HG03066 (cell line): ENCODE measurements at regions not wholly inside any gene's neighbourhood (a gene's known extent, or its start where the extent isn't known, plus 50 kb on each side); places are given as distances from the start of the nearest gene placed in this dataset.

Source experiments
- ATAC-seq: cut with Tn5 transposase; IDR thresholded peaks from one replicate; pipeline ENCODE4 v1.9.1; 2021; ENCODE audit warnings: low read depth; ENCODE audit not compliant: unreplicated experiment

DNA sequence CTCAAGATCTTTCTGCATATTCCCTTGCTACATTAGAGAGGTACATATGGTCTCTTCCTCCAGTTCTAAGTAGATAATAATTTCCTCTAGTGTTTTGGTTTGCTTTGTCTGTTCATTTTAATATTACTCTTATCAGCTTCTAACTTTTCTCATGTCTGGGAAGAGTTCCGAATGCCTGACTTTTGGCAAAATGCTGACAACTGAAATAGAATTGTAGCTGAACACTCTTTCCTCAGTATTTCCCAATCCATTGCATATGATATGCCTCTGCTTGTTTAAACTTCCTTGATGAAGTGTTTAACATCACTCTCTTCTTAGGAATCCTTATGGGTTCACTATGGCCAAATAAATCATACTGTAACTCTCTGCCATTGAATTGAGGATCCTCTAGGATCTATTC, 1510.1 kb downstream of the MRPL39 start:
- no peak for ATAC-seq

- no peak for ATAC-seq
These were observed 1510.6 kb downstream of the MRPL39 start for GRCh38 chr21:24096651-24097050.

- no peak for ATAC-seq
These were observed 1514.2 kb downstream of the MRPL39 start for GRCh38 chr21:24093032-24093431.

DNA sequence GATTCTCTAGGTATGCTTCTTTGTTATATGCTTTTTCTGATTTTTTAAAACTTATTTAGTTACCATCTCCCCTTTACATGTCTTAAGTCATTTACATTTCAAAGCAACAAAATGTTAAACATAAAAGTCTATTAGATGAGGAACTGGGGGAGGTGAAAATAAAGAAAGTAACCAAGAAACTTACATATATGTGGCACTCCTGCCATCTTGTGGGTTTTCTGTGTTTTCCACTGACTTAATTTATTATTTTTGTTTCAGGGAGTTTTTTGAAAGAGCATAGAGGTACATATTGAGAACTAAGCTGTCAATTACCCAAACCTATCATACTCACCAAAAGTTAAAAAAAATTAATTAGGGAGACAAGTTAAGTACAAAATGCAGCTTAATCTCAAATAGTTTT, 1531.1 kb downstream of the MRPL39 start:
- no peak for ATAC-seq

DNA sequence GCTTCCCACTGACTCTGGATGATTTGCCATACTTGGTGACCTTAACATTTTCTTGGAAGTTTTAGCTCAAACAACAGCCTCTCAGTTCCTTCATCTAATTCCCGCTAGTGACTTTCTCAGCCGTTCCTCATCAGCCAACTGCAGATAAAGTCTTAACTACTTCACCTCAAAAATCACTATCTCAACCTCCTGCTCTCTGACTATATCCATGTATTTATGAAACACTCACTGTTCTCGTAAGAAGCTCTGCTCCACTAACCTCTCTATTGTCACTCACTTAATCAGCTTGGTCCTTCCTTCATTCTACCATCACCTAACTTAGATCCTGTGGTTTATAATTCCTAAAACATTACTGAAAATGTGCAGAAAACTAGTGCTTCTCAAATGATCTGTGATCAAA, 1551.6 kb downstream of the MRPL39 start:
- no peak for ATAC-seq

- ATAC-seq, result no peak
These were observed 1557.0 kb downstream of the MRPL39 start for GRCh38 chr21:24050231-24050630.

GRCh38 chr21:24046829-24047443, 1560.3 kb downstream of the MRPL39 start:
- ATAC-seq, result no peak

DNA sequence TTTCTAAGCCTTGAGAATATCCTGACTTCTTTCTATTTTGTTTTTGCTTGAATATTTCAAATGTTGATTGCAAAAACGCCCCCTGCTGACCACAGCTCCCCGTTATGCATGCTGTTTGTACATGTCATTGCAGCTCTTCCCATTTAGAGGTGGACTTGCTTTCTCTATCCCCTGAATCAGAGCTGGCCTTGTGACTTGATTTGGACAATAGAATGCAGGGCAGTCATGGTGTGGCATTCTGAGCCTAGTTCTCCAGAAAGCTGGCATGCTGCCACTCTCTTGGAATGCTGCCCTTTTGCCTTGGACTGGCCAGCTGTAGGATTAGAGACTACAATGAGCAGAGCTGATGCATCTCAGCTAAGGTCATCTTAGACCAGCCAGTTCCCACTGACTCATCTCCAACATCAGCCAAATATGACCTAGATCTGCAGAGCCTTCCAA, 1561.5 kb downstream of the MRPL39 start:
- ATAC-seq, result no peak

GRCh38 chr21:24045373-24045772, 1561.9 kb downstream of the MRPL39 start:
- no peak for ATAC-seq

DNA sequence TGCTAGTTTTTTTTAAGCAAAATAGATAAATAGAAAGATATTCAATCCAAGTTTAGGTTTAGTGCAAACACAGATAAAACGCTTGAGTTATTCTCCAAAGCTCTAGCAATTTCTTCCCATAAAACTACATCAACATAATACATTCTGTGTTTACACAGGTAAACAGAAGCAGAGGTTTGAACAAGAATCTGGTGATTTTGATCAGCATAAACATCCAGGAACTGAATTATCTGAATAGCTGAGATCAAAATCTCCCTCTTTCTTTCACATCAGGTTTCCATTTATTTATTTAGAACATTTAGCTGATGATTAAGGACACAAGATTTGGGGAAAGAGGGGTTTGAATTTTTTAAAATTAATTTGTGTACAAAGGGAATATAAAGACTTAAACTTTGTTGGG, 1564.6 kb downstream of the MRPL39 start:
- ATAC-seq, result no peak

DNA sequence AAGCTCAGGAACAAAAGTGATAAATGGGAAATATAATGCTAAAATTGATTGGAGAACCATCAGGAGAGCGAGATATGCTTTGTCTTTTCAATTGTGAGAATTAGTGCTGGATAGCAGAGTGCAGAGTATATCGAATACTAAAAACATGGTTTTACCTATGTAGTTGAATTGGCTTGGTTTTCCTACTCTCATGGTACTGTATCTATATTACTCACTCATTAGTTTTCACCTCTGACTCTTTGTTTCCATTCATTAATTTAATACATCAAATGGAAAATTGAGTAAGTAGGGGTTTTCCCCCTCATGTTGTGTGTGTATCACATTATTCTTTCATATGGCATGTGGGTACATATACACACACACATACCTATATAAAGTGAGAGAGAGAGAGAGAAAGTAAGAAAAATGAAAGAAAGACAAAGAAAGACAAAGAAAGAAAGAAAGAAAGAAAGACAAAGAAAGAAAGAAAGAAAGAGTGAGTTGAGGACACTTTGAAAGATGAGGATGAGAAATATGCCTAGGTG, 1574.5 kb downstream of the MRPL39 start:
- ATAC-seq, result no peak

DNA sequence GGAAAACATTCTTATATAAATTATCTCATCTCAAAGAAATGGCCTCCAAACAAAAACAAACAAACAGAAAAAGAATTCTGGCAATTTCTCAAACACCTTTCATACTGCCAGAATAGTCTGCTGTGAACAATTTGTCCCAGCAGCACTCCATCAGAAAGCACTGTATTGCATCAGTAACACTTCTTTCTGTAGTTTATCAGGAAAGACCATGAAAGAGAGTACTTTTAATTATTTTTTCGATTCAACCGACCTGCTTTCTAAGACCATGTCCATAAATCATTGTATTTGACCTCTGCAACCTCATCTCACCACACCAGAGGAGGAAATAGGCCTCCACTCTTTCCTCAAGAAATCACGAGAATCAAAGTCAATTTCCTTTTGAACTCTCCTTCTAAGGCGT, 1579.9 kb downstream of the MRPL39 start:
- ATAC-seq, result no peak

DNA sequence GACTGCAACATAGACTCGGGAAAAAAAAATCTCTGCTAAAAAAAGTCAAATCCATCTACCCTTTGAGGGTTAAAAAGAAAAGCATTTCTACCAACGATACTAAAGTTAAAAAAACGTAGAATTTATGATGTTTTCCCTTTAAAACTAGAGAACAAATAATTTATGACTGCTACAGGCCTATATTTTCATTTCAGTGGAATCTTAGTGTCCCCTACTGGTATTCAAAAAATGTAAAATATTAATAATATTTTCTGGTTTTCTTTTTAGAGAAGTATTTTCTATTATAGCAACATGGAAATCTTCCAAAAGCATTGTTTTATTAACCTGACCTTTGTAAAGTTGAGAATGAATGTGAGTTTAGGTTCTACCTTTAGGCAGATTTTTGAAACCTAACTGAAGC, 1582.2 kb downstream of the MRPL39 start:
- no peak for ATAC-seq

- ATAC-seq, result no peak
These were observed 1583.3 kb downstream of the MRPL39 start for GRCh38 chr21:24023936-24024335.

GRCh38 chr21:24023402-24023801, 1583.9 kb downstream of the MRPL39 start:
- no peak for ATAC-seq

GRCh38 chr21:24014381-24014780, 1592.9 kb downstream of the MRPL39 start:
- ATAC-seq, result no peak

GRCh38 chr21:24011087-24011486, 1596.2 kb downstream of the MRPL39 start:
- ATAC-seq, result no peak

DNA sequence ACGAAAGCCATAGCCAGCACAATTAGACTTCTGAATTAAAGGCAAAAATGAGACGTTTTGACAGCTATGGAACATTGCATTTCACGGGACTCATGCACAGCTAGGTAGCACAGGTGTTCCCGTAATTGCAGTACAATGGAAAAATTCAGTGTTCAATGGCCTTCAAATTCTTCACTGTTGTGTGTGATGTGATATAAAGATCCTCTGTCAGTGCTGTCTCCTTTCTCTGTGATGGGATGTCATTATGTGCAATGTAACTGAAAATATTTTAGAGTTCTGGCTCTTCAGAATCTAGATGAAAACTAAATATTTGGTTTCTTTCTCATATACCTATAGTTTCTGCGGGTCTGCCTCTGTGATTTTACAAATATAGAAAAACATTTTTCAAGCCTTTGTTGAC, 1599.7 kb downstream of the MRPL39 start:
- ATAC-seq, result no peak

DNA sequence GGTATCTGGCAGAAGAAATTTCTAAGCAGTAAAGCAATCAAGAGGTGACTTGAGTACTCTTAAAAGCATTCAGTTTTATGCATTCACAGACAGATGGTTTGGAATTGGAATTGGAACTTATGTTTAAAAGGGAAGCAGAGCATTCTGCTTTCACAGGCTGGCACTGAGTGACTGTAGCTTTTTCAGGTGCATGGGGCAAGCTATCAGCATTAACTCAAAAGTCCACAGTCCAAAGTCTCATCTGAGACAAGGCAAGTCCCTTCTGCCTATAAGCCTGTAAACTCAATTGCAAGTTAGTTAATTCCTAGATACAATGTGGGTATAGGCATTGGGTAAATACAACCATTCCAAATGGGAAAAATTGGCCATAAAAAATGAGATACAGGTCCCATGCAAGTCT, 1620.3 kb downstream of the MRPL39 start:
- no peak for ATAC-seq

DNA sequence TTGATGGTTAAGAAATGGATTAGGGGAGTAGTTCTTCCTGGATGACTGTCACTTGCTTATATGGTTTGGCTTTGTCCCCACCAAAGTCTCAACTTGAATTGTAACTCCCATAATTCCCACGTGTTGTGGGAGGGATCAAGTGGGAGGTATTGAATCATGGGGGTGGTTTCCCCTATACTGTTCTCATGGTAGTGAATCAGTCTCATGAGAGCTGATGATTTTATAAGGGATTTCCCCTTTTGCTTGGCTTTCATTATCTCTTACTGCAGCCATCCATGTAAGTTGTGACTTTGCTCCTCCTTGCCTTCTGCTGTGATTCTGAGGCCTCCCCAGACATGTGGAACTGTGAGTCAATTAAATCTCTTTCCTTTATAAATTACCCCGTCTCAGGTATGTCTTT, 1621.1 kb downstream of the MRPL39 start:
- ATAC-seq, result no peak

- no peak for ATAC-seq
These were observed 1624.7 kb downstream of the MRPL39 start for GRCh38 chr21:23982546-23982945.

DNA sequence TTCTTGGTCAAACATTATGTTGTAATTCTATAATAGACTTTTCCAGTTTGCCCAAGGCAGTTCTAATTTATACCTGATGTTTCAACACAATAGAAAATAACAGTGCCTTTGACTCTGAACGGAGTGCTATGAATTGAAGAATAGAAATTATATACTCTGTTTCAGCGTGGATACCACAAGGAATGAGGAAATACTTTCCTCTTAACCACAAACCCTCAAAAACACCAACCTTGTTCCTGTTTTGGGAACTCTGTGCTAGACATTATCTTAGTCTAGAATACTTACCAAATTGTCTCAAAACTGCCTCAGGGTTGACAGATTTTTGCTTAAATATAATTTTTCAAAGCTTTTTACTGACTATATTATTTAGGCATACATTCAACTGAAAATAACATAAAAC, 1629.3 kb downstream of the MRPL39 start:
- ATAC-seq, result no peak
